HL-60 (cell line): ENCODE measurements at regions not wholly inside any gene's neighbourhood (a gene's known extent, or its start where the extent isn't known, plus 50 kb on each side); places are given as distances from the start of the nearest gene placed in this dataset.

Experiments used
- CTCF ChIP-seq: IDR thresholded peaks from one replicate; pipeline ENCODE4 v1.5.1; 2011; ENCODE audit warnings: low read length, control low read depth, inconsistent platforms; ENCODE audit not compliant: insufficient read depth
- REST ChIP-seq: IDR thresholded peaks from 2 replicates; pipeline ENCODE4 v1.6.1; 2012; ENCODE audit warnings: low read depth; ENCODE audit not compliant: insufficient replicate concordance

GRCh38 chr12:87152075-87152474, 877.1 kb downstream of the C12orf50 start:
- TF ChIP-seq CTCF, result no peak
- no peak for TF ChIP-seq REST
